Head of caudate nucleus (tissue), 42 donors: ENCODE measurements at regions not wholly inside any gene's neighbourhood (a gene's known extent, or its start where the extent isn't known, plus 50 kb on each side); places are given as distances from the start of the nearest gene placed in this dataset.
"Not testable (repeated sequence)": the region's sequence is repeated elsewhere in the genome, so short reads cannot be mapped to it uniquely, and the experiment has no call there.

Source experiments
- DNase-seq, 42 donors: peaks; one replicate each; pipeline versions ENCODE4 v3.0.0 to v3.0.0-alpha.2; 2020 to 2021; ENCODE audit warnings: mixed read lengths in 7 of 42
- intact Hi-C: fragments of 100-400 bp; cut with DNase I; formaldehyde crosslinking; loops from one replicate; pipeline ENCODE4 v1.15.0; 2022

DNA sequence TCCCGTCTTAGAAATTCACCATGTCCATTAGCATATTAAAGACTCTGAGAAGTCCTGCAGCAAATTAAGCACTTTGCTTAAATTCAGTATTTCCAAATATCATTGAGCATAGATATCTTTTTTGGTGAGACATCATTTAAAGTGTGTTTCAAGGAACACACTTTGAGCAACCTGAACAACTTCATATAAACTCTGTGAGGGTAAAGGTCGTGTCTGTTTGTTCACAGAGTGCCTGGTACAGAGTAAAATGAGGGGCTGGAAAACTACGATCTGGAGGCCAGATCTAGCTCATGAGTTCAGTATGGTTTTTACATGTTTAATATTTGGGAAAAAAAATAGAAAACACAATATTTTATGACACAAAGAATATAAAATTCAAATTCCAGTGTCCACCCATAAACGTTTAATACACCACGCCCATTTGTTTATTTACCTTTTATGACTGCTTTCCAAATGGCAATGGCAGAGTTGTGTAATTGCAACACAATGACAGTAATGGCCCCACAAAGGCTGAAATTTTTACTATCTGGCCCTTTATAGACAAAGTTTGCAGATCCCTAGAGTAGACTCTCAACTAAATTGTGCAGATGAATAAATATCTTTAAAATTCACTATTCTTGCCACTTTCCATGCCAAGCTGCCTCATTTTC lies 67.4 kb downstream of the SNTN start:
- intact Hi-C loops, result no loop called here
- no peak for DNase-seq

DNA sequence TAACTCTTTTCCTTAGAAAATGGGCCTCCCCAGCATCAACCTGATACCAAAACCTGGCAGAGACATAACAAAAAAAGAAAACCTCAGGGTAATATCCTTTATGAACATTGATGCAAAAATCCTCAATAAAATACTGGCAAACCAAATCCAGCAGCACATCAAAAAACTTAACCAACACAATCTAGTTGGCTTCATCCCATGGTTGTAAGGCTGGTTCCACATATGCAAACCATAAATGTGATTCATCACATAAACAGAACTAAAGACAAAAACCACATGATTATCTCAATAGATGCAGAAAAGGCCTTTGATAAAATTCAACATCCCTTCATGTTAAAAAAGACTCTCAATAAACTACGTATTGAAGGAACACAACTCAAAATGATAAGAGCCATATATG lies 68.5 kb downstream of the SNTN start:
- intact Hi-C loops, DNase-seq: not testable (repeated sequence)

DNA sequence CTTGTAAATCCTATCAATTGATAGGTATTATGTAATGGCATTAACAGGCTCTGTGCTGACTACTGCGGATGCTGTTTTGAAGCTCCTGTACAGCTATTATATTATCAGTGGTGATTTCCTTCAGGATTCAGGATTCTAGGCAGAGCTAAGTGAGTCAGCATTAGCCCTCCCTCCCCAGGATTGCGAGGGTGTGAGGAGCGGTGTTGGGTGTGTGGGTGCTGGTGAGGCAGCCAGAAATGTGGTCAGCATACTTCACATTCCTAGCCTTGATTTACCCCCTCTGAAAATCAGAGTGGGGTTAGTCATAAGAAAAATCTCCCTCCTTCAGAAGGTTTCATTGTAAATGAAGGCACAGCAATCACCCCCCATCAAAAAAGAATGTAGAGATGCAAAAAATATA lies 72.5 kb downstream of the SNTN start:
- peak in 39 of 42 donors; percentile 3 to 81 (median 45) for DNase-seq

DNA sequence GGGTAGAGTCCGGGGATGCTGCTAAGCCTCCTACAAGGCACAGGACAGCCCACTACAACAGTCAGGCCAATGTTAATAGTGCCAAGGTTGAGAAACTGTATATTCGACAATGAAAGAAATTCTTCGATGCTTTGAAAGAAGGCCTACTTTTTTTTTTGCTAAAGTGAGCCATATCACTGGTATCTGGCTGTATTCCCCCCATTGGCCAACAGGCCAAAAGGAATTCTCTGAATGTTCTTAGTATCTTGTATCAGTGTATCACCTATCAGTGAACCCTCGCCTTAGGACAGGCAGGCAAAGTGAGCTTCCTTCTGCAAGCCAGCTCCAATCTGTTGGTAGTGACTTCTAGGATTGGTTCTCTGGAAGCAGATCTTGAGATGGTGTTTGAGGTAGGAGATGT lies 74.2 kb downstream of the SNTN start:
- no peak for DNase-seq
- intact Hi-C loops, result no loop called here

More for the DNA sequence above, 72.5 kb downstream of the SNTN start:
- intact Hi-C loops, result no loop called here

DNA sequence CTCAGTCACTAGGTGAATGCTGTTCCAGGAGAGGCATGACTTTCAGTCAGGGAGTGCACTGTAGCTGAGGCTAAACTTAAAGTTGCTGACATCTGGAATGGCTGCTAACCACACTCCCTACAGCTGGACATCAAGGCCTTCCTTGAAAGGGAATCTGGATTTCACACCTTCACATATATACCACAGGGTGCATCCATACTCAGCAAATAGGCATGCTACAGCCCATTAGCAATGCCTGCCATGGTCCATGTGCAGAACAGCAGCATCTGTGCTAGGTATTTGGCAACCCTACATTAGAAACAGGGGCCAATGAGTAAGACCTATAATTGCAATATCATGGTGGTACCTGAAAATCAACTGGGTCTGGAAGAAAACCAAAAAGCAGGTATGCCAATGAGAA lies 74.8 kb downstream of the SNTN start:
- intact Hi-C loops, result no loop called here
- DNase-seq, result no peak

DNA sequence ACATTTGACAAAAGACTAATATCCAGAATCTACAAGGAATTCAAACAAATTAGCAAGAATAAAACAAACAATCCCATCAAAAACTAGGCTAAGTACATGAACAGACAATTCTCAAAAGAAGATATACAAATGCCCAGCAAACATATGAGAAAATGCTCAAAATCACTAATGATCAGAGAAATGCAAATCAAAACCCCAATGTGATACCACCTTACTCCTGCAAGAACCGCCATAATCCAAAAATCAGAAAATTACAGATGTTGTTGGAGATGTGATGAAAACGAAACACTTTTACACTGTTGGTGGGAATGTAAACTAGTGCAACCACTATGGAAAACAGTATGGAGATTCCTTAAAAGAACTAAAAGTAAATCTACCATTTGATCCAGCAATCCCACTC lies 79.4 kb downstream of the SNTN start:
- DNase-seq, result no peak
- intact Hi-C loops, result no loop called here

DNA sequence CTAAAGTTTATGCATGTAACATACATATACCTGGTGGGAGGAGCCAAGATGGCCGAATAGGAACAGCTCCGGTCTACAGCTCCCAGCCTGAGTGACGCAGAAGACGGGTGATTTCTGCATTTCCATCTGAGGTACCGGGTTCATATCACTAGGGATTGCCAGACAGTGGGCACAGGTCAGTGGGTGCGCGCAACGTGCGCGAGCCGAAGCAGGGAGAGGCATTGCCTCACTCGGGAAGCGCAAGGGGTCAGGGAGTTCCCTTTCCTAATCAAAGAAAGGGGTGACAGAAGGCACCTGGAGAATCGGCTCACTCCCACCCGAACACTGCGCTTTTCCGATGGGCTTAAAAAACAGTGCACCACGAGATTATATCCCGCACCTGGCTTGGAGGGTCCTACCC lies 80.8 kb downstream of the SNTN start:
- not testable (repeated sequence) for DNase-seq

DNA sequence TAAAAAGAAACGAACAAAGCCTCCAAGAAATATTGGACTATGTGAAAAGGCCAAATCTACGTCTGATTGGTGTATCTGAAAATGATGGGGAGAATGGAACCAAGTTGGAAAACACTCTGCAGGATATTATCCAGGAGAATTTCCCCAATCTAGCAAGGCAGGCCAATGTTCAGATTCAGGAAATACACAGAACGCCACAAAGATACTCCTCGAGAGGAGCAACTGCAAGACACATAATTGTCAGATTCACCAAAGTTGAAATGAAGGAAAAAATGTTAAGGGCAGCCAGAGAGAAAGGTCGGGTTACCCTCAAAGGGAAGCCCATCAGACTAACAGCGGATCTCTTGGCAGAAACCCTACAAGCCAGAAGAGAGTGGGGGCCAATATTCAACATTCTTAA lies 82.2 kb downstream of the SNTN start:
- intact Hi-C loops, DNase-seq: not testable (repeated sequence)

More for the DNA sequence above, 80.8 kb downstream of the SNTN start:
- intact Hi-C loops, result not testable (repeated sequence)

DNA sequence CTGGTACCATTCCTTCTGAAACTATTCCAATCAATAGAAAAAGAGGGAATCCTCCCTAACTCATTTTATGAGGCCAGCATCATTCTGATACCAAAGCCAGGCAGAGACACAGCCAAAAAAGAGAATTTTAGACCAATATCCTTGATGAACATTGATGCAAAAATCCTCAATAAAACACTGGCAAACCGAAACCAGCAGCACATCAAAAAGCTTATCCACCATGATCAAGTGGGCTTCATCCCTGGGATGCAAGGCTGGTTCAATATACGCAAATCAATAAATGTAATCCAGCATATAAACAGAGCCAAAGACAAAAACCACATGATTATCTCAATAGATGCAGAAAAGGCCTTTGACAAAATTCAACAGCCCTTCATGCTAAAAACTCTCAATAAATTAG lies 82.3 kb upstream of the C3orf49 start:
- intact Hi-C loops, result not testable (repeated sequence)

DNA sequence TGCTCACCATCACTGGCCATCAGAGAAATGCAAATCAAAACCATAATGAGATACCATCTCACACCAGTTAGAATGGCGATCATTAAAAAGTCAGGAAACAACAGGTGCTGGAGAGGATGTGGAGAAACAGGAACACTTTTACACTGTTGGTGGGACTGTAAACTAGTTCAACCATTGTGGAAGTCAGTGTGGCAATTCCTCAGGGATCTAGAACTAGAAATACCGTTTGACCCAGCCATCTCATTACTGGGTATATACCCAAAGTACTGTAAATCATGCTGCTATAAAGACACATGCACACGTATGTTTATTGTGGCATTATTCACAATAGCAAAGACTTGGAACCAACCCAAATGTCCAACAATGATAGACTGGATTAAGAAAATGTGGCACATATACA lies 80.5 kb upstream of the C3orf49 start:
- intact Hi-C loops, DNase-seq: not testable (repeated sequence)

More for the DNA sequence above, 82.3 kb upstream of the C3orf49 start:
- not testable (repeated sequence) for DNase-seq

DNA sequence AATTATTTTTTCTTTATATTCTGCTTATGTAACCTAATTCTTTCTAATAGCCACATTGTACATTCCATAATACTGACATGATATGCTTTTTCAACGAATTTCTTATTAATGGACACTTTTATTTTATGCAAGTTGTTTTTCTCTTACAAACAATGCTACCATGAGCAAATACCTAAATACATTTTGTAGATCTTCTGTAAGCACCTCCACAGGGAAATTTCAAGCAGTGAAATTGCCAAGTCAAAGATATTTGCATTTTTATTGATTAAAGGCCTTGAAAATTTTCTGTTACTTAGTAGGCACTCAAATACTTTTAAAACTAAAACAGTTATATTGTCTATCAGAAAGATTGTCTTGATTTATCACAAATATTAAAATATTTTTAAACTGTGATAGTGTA lies 79.6 kb upstream of the C3orf49 start:
- intact Hi-C loops, result no loop called here
- no peak for DNase-seq

DNA sequence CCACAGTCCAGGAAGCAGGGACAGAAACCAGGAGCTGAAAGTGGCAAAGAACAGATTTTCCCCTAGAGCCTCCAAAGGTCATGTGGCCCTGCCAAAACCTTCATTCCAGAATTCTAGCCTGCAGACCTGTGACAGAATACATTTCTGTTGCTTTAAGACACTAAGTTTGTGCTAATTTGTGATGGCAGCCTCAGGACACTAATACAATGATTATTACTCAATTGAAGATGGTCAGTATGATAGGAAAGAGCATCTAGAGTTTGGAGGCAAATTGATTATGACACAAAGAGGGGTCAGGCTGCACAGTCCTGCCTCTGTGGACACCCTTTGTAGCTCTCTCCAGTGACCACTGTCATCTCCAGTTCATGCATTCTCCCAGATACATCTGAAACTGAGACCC lies 79.0 kb upstream of the C3orf49 start:
- no peak for DNase-seq
- intact Hi-C loops, result no loop called here

DNA sequence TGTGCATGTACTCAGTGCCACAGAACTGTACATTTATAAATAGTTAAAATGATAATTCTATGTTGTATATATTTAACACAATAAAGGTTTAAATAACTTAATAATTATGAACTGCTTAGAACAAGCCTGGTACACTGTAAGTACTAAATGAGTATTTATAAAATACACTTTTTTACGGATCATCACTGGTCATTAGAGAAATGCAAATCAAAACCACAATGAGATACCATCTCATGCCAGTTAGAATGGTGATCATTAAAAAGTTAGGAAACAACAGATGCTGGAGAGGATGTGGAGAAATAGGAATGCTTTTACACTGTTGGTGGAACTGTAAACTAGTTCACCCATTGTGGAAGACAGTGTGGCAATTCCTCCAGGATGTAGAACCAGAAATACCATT lies 74.4 kb upstream of the C3orf49 start:
- DNase-seq, intact Hi-C loops: not testable (repeated sequence)

DNA sequence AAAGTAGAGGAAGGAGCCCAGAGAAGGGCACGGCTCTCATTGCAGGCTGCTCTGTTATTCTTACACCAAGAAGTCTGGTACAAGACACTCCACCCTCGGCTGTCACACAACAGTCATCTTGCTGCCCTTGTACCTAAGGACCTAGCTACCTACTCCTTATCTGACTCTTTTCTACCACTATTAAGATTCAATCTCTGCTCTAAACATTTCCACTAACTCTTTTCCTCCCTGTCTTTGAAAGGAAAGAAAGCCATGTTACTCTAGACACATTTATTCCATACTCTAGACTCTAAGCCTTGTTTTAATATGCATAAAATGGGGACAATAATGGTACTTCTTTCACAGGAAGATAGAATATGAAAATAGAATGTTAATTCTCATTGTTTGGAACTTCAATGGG lies 73.3 kb upstream of the C3orf49 start:
- intact Hi-C loops, result no loop called here
- DNase-seq, result no peak

DNA sequence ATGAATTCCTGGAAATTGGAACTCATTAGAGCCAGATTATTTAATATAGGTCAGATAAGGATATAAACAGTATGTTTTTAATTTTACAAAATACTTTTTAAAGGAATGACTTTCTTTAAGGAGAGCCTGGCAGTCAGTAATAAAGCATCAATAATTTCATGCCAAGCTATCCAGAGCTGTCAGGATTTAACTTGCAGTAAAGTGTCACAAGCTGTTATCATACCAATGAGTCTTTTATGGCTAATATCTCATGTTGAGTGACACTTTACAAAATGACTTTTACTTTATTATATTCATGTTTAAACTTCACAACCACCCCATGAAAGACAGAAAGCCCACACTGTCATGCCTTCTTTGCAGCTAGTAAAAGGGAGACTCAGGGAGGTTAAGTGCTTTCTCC lies 72.9 kb upstream of the C3orf49 start:
- peak in 1 of 42 donors; percentile 4 for DNase-seq
- intact Hi-C loops, result no loop called here

DNA sequence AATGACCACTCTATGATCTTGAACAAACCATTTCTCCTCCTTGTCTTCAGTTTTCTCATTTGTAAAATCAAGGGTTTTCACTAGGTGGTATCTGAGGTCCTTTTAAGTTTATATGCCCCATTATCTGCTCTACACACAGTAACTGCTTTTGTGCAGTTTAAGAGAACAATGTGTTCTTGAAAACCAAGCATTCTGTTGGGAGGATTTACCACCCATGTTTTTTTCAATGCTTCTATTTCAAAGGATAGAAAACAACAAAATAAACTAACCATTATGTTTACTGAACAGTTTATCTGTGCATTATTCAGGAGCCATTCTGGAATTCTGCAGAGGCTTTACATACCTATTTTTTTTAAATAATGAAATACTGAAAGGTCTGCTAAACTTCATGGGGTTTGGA lies 67.6 kb upstream of the C3orf49 start:
- no peak for DNase-seq
- intact Hi-C loops, result no loop called here

DNA sequence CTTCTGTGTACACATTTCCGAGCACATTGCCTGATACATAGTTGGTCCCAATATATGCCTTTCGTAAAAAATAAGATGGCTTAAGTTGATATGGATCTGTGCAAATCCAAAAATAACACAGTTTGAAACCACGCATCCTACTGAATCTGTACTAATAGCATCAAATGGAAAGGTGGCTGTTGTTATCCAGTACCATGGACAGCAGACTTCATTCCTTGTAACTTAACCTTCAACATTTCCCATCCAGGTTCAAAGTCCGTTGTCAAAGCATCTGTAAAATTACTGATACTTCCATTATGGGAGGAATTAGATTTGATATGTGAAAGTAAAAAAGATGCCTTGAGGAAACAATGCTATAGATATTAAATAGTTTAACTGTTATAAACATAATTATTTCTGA lies 65.5 kb upstream of the C3orf49 start:
- DNase-seq, result no peak
- intact Hi-C loops, result no loop called here

DNA sequence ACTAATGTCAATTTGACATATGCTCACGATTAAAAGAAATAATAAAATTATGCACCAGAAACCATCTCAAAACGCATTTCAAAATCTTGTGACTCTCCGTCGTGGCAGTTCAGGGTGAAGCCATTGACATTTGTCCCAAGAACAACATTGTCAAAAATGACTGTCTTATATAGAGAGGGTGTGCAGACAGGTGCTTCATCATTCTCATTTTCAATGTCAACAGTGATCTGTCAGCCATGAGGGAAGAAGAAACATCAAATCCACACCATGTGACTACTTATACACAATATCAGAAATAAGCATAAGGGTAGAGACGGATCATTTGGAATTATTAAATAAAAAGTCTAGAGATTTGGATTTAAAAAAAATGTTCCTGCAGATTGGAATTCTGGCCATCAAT lies 65.1 kb upstream of the C3orf49 start:
- intact Hi-C loops, result no loop called here
- DNase-seq, result no peak

DNA sequence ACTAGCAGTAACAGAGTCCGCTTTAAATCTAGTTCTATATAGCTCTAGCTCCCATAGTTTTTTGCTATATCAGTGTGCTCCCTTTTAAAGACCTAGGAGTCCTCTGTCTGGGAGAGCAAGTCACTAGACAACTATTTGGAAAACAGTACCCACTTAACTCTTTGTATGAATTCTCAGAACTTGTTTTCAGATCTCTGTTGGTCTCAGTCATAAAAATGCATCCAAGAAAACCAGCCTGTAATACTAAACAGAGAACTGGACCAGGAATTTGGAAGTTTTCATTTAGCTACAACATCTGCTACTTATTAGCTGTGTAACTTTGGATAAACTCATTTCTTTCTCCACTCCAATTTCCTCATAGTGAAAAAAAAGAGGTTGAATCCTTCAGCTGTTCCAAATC lies 56.9 kb upstream of the C3orf49 start:
- DNase-seq, result no peak
- intact Hi-C loops, result no loop called here

DNA sequence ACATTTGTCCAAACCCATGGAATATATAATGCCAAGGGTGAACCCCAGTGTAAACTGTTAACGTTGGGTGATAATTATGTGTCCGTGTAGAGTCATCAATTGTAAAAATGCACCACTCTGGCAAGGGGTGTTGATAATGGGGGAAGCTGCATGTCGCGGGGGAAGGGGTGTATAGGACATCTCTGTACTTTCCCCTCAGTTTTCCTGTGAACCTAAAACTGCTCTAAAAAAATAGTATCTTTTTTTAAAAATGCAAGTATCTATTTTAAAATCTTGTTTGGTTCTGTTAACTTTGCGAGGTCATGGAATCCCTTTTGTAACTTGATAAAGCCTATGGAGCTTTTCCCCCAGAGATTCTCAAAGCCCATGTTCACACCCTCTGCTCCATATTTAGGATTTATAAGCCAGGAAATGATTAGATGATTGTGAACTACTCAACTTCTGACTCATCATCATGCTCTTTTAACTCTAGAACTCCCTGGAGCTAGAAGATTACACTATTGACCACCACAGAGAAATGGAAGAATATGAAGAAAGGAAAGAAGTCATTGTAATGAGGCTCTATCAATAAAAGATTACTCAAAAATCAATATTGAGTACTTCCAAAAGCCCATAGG lies 56.1 kb upstream of the C3orf49 start:
- intact Hi-C loops, result no loop called here
- no peak for DNase-seq

DNA sequence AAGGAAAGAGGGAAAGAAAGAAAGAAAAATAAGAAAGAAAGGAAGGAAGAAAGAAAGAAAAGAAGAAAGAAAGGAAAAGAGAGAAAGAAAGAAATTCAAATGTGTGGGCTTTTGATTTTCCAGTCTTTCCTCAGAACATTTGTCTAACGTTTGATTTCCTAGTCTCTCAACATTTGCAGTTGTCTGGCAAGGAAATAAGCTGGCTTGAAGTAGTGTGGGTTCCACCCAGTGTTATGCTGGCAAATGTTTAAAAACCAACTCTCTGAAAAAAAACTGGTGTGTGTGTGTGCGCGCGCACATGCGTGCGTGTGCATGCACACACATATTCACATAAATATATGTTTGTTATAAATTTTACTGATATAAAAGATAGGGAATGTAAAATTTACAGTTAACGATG lies 54.6 kb upstream of the C3orf49 start:
- intact Hi-C loops, result no loop called here
- no peak for DNase-seq
